Sciatic nerve (tissue), 2 donors: ENCODE measurements at regions not wholly inside any gene's neighbourhood (a gene's known extent, or its start where the extent isn't known, plus 50 kb on each side); places are given as distances from the start of the nearest gene placed in this dataset.

Source experiments
- ATAC-seq: fragments of 200-7000 bp; cut with Tn5 transposase; one replicate; pipeline ENCODE4 v1.9.1; 2020; ENCODE audit warnings: mild to moderate bottlenecking, moderate library complexity
- DNase-seq: peaks from one replicate; pipeline ENCODE4 v3.0.0-alpha.2; 2020; ENCODE audit warnings: low spot score
- intact Hi-C: fragments of 100-400 bp; cut with DNase I; formaldehyde crosslinking; loops from one replicate; pipeline ENCODE4 v1.14.2; 2022
- donor health status: DM: no; HTN: no; CAD: no.
- donor health status: DM: no; HTN: no; CAD: no.

DNA sequence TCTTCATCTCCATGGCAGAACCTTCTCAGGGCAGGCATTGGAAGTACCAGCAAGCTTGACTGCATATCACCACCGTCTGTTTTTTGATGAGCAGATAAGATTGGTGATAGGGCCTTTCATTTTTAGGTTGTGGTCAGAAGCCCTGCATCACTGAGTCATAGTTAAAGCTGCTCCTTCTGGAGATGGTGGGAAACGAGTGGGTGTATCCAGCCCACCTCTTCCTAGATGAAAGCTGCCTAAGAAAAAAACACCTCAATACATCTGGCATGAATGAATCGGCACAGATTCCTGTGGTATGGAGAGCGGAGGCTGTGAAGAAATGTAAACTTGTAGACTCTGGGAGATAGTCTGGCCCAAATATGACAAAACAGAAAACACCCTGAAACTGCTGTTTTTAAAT is 248.7 kb upstream of the EGLN3 start:
- DNase-seq (no peak), ATAC-seq (no peak)
- intact Hi-C loops = no loop called here

DNA sequence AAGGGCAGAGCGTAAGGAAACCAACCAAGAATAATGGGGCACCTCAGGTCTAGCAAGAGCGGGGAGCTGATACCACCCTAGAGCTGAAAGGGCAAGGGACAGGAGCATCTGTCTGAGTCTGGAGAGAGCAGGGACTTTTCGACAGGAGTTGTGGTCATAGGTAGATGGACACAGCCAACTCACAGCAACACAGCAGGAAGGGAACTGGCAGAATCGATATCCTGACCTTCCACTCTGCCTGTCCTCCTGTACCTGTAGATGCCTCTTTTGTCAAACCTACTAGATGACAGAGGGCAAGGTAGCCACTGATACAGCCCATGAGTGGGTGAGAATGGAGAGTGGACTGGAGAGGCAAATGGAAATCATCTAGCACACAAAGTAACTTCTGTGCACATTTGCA is 247.2 kb upstream of the EGLN3 start:
- no peak for ATAC-seq
- intact Hi-C loops = no loop called here

DNA sequence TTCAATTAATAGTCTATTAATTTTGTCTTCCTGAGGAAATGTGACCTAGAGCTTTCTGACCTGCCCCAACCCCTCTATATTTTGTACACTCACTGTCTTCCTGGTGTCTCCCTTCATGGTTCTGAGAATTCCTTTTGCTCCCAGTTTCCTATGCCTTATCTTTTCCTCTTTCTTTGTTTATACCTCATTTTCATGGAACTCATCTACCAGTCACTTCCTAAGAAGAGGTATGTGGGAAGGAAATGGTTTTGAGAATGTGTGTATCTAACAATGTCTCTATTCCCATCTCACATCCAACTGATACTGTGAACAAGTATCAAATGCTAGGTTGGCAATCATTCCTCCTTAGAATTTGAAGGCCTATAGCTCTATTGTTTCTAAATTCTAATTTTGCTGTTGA is 245.1 kb upstream of the EGLN3 start:
- no peak for ATAC-seq
- intact Hi-C loops = no loop called here
- no peak for DNase-seq

More for the DNA sequence above, 247.2 kb upstream of the EGLN3 start:
- no peak for DNase-seq

DNA sequence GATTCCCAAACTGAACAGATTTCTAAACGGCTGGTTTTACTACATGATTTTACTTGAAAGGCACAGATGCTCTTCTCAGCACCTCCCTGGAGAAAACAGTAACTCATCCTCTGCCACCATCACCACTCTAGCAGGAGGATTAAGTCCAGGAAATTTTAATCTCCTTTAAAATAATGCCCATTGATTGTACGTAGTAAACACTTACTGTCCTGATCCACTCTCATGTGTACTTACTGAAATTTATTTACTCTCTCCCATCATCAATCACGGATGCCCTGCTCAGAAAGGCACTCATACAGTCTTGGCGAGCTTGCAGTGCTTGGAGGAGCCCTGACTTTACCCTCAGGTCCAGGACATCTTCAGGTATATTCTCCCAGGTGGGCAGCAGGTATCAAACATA is 239.8 kb upstream of the EGLN3 start:
- DNase-seq (no peak), ATAC-seq (no peak)
- intact Hi-C loops = no loop called here

DNA sequence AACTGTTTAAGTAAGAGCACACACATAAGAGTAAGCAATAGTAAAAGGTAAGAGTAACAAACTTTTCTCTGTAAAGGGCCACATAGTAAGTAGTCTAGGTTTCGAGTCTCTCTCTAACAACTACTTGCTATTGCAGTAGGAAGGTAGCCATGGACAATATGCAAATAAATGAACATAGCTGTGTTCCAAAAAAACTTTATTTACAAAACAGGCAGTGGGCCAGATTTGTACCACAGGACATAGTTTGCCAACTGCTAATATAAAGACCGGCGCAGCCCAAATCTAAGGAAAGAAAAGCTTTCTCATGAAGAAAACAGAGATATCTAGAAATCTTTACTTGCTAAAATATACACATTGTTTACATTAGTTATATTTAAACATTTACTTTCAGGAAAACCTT is 239.0 kb upstream of the EGLN3 start:
- no peak for DNase-seq
- no peak for ATAC-seq
- intact Hi-C loops = no loop called here

DNA sequence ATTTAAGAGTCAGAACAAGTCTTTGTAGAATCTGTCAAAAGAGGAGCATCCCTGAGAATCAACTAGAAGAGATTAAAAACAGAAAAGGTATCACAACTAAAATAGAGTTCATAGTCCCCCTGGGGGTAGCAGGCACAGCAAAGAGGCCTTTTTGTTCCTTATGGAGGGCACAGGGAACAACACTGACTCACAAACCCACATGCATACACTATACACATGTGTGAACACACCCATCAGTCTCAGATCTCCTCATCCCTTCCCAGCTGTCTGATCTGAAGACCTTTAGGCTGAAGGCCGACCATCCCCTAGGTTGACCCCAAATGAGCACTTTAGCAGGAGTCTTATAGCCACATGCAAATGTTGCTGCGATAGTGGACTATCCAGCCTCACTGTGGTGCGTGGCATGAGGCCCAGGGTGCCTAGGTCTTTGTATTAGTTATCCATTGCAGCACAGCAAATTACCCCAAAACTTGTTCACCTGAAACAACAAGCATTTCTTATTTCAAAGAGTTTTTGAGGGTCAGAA is 236.7 kb upstream of the EGLN3 start:
- DNase-seq (no peak), ATAC-seq (no peak)
- intact Hi-C loops = no loop called here

DNA sequence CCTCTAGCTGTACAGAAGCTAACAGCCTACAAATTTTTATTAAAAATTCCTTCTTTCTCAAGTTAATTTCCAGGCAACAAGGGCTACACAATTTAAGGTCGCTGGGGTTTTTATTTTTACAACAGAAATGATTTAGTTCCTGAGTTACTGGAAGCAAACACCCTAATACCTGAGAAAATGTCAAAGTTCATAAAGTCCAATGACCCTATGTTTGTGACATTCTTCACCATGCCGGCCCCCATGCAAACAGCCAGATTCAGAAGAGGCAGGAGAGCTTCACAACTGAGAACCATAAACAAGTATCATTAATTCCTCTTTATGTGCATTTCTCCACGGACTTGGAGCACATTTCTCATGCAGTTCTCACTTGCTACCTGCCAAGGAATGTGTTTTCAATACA is 236.2 kb upstream of the EGLN3 start:
- intact Hi-C loops = no loop called here
- ATAC-seq (no peak), DNase-seq (no peak)

DNA sequence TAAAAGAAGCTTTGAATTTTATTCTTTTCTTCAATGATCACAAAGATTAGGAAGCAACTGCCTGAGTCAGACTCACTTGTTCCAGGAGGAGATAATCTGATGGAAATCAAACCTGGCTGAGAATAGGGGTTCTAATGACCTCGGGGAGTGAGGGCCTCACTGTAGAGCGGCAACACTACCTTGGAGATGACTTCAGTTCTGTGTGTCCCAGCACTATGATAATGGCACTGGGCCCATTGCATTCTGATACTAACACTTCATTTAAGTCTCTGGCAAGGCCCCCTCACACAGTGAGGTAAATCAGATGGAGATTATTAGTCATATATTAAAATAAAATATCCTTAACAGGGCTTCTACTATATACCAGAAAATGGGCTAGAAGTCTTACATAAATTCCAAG is 233.3 kb upstream of the EGLN3 start:
- ATAC-seq (no peak), DNase-seq (no peak)
- intact Hi-C loops = no loop called here

DNA sequence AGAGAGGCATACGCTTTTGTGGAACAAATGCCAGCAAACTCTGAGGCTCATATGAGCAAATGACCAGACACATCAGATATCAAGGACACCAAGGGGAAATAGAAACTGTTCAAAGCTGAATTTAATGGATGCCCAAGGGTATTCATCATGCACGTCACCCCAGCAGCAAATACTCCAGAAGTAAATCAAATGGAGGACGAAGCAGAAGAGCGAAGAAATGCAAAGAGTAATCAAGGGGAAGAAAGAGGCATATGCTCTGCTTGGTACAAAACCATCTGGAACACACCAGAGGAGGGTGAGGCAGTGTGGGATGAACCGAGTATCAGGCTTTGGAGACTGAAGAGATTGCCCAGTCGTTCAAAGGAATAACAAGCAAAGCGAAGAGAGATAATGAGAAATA is 232.6 kb upstream of the EGLN3 start:
- ATAC-seq = no peak
- intact Hi-C loops = no loop called here
- DNase-seq = no peak

DNA sequence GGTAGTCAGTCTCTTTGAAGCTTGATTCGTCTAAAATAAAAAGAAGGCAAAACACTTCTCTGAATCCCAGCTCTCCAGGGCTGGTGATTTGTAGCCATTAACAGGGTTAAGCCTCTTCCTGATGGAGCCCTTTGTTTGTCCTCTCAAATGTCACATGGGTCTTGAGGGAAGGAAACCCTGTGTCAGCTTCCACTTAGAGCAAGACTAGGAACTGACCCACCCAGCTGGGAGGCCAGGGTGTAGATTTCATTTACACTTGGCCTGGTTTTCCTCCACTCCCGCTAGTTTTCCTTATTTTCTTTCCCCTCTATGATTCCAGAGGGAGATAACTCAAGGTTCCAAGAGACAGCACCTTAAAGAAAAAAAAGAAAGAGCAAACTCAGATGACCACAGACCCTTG is 230.5 kb upstream of the EGLN3 start:
- peak; percentile 55 for ATAC-seq
- intact Hi-C loops = no loop called here
- DNase-seq = no peak

DNA sequence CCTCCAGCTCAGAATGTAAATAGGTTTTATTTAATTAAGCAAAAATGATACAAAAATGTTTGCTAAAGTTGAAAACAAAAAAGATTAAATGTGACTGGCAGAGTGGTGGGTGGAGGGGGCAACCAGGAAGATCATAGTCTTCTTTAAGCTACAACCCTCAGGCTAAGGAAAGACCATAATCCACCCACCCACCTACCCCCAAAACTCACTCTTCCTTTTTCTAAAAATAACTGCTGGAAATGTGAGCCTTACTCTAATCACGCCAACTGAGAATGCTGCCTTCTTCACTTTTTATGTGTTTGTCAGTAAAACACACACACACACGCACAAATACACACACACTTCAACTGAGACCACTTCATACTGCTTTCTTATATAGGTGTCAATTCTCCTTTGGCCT is 230.0 kb upstream of the EGLN3 start:
- ATAC-seq (no peak), DNase-seq (no peak)
- intact Hi-C loops = no loop called here

DNA sequence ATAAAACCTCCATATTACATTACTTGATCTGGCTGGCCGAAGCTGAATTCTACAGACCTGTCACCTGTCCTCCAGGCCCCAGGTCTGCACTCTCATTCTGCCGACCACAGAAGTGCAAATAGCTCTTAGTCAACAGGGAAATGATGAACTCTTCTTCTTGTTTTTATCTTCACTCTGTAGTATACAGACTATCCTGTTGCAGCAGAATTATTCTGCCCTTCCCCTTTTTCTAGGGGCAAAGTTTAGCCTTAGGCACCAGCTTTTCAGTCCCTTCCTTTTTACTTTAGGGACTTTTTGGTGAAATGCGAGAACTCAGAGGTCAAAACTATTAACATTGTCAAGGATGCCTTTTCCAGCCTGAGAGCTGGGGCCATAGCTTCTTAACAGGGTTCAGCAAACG is 229.6 kb upstream of the EGLN3 start:
- intact Hi-C loops = no loop called here
- ATAC-seq = peak; percentile 49
- no peak for DNase-seq

DNA sequence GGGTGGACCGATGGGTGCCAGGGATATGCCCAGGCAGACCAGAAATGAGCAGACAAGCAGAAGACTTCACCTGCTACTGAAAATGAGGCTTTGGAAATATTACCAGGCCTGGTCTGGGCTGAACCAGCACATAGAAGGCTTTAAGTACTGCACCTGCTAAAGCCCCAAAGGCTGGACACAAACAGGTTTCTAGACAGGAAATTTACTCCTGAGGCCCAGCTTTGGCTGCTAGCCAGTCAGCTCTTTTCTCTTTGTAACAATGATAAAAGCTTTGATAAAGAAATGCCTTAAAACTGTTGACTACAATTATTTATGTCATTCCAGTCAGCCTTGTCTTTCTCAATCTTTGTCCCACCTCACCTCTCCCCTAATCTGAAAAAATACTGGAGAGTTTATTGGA is 228.9 kb upstream of the EGLN3 start:
- no peak for DNase-seq
- intact Hi-C loops = no loop called here
- no peak for ATAC-seq

DNA sequence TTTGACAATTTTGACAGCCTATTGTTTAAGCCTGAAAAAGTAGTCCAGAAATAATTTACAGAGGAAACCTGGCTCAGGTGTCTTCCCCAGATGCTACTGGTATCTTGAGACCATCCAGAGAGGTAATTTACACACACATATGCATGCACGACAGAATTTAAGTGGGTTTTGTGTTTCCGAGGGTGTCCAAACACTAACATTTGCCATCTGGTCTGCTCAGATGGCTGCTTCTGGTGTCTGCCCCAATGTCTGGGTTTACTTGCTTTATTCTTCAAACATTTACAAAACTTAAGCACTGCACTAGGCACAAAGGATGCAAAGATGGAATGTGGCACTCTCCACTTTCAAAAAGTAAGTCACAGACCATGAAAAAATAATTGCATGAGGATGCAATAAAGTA is 226.6 kb upstream of the EGLN3 start:
- intact Hi-C loops = no loop called here
- no peak for DNase-seq
- ATAC-seq = no peak

DNA sequence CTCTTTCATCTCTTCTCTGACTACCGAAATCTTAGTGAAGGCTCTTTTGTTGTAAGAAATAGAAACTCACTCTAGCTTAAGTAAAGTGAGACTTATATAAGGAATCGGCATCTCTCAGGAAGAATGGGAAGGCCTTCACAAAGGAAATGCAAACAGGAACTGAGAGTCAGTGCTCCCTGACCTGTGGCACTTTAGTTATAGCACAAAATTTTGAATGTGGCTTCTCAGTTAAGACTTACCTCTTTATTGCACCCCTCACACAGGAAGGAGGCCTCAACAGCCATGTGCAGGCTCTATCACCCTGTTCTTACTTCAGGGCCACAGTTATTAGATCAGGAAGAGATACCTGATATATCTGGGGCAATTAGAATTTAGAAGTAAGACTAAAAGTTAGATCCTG is 224.7 kb upstream of the EGLN3 start:
- DNase-seq = no peak
- intact Hi-C loops = no loop called here
- ATAC-seq = no peak

DNA sequence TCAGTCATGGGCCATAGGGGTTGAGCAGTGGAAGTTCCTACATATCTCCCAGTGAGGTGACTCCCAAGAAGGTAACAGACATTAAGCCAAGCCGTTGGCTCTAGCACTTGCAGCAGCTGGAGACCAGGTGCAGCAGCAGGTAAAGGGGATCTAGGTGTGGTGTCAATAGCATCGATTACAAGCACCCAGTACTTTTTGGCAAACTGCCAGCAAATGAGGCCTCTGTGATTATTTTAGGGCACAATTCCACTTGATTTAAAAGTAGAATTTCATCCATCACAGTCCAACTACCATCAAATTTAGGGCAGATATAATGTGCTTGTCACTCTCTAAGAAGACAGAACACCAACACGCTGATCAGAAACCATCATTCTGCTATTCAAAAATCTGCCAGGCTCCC is 224.1 kb upstream of the EGLN3 start:
- ATAC-seq (no peak), DNase-seq (no peak)
- intact Hi-C loops = no loop called here

DNA sequence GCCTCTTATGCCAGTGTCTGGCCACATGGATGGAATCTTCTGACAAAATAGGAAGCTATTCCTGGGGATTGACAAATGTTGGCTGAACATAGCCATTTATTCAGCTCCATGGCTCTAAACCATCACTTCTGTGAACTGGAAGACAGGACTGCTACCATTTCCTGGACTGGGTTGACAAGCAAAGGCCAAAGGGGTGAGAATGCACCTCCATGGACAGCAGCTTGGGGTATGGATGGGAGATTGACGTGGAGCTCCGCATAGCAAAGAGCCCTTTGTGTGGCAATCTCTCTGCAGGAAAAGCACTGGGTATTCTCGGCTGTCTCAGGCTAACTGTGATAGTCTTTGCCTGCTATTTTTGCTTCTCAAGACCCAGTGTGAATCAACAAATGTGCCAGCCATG is 223.0 kb upstream of the EGLN3 start:
- DNase-seq (no peak), ATAC-seq (no peak)
- intact Hi-C loops = no loop called here

DNA sequence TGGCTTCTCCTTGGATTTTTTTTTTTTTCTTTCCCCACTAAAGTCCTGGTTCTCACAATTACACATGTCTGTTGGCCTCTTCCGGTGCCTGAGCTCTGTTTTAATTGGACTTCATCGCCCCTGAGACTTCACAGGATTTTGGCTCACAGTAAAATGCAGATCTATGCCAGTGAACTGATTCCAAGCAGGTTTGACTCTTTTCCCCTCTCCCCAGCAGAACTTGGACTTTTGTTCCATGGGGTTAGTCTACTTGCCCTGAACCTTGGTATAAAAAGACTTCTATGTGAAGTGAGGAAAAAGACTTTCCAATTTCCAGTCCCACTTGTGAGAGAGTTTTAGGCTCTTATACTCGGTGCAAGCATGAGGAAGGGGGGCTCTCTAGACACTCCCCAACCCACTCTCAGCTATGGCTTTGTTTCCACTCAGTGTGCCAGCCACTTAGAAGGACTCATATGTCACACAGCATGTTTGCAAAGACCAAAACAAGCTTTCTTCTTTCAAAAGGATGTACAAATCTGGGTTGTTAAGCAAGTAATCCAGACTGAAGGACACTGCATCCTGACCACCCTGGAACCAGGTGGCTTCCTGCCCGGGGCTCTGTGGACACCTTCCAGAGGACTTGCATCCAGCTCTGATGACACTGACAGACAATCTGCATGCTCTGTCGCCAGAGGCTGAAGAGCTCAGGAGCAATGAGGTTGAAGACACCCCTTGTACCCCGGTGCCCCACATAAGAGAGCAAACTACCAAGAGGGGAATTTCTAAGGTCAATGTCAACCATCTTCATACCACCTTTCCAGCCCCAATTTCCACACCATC is 221.9 kb upstream of the EGLN3 start:
- intact Hi-C loops = no loop called here
- DNase-seq (no peak), ATAC-seq (peak; percentile 71)

DNA sequence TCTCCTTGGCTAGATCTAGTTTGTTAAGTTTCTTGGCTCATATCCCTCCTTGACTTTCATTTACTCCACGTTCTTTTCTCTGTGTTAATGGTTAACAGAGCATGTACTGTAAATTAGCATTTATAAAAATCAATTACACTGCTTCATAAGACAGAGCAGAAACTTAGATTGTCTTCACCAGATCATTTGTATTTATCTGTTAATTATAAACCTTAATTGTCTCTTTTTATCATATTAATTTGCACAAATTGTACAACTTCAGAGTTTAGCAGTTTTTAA is 221.2 kb upstream of the EGLN3 start:
- no peak for DNase-seq
- intact Hi-C loops = no loop called here
- no peak for ATAC-seq

DNA sequence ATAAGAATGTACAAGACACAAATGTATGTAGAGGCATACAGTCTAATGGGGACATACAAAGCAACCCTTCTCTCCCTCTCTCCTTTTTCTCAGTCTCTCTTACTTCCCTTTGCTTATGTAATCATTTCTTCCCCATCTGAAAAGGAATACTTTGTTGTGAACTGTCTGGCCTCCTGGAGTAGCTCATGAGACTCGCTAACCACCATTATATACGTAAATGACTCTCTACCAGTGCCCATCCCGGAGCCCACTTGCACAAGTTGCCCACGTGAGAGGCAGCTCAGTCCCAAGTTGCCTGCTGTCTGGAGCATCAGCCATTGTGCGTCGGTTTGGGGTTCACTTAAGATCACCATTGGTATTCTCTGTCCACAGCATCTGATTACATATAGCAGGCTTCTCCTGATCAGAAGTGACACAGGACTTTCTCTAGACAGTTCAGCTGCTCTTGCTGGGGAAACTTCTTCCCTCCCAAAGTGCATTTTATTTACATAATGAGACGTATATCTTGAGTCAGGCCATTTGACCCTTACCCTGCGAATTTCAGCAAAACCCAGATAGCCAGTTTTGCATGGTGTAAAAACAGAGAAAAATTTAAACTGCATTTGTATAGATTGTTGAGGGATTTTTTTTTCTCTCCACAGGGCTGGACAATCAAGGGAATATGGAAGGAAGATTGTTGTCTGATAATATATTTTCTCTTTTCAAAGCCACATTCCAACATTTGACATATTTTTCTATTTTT is 220.7 kb upstream of the EGLN3 start:
- no peak for ATAC-seq

DNA sequence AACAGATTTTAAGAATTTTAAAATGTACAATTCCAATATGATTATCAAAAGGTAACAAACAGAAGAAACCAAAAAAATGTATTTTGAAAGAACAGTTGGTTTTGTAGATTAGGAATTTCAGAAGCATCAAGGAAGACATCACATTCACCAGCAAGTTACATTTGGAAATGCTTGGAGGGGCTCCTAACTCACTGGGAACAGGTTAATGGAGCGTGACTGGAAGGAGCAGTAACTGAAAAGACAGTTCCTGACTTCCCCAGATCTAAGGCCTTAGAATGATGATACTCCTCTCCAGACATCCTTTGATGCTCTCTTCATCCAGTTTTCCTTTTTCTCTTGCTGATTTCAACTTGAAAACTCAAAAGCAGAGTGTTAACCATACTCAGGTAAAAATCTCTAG is 220.0 kb upstream of the EGLN3 start:
- DNase-seq (no peak), ATAC-seq (no peak)
- intact Hi-C loops = no loop called here

More for the DNA sequence above, 220.7 kb upstream of the EGLN3 start:
- intact Hi-C loops = no loop called here
- no peak for DNase-seq
